ENCODE measurements at regions not wholly inside any gene's neighbourhood (a gene's known extent, or its start where the extent isn't known, plus 50 kb on each side); places are given as distances from the start of the nearest gene placed in this dataset.

DNA sequence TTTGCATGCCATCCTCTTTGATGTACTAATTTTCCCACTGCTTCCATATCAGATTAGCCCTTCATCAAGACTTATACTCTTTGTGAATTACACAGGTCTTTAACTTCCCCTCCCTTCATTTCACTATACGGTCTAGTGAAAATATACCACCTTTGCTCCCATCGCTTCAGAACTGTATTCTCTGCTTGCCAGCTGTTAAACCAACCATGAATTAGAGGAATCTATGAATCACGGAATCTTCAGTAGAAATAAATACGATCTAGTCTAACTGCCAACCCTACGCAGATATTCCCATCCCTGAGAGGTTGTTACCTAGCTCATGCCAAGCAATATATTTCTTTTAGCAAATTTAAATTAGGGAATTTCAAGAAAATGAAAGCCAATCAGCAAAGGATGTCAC, 177.8 kb upstream of the MPPED2 start:
- no peaks in the 10 kb centered on the region for H3K9me3 ChIP-seq (replicated peaks; ENCODE audit: insufficient read depth, low read length)
- no peak overlapping the region for H2AFZ ChIP-seq (ENCODE audit: low read length)
- no peaks in the 10 kb centered on the region for H3K36me3 ChIP-seq (replicated peaks; ENCODE audit: insufficient read depth, low read length)
- no peaks in the 10 kb centered on the region for H3K27me3 ChIP-seq (replicated peaks; ENCODE audit: insufficient read depth, low read length)
- H3K27ac ChIP-seq (ENCODE audit: low read length), result no peak overlapping the region
- no peaks in the 10 kb centered on the region for H3F3A ChIP-seq (ENCODE audit: insufficient read depth, low read length)
- no peaks in the 10 kb centered on the region for H3K9me2 ChIP-seq (replicated peaks; ENCODE audit: insufficient read depth, low read length)
- H3K79me2 ChIP-seq (ENCODE audit: low read length), result no peaks in the 10 kb centered on the region
- no peaks in the 10 kb centered on the region for H3K4me1 ChIP-seq (ENCODE audit: low read length)
- H3K9ac ChIP-seq (ENCODE audit: low read length), result no peak overlapping the region
- no peaks in the 10 kb centered on the region for H4K20me1 ChIP-seq (ENCODE audit: insufficient read depth, low read length)
- no peak overlapping the region for H3K4me3 ChIP-seq (ENCODE audit: low read length)
- TF ChIP-seq EZH2phosphoT487 (IDR thresholded peaks at IDR 0.05; ENCODE audit: low read length) (no peak), EZH2 (optimal IDR thresholded peaks at IDR 0.05; ENCODE audit: low read depth, low read length) (no peak)
- TF ChIP-seq, protein P1, sequence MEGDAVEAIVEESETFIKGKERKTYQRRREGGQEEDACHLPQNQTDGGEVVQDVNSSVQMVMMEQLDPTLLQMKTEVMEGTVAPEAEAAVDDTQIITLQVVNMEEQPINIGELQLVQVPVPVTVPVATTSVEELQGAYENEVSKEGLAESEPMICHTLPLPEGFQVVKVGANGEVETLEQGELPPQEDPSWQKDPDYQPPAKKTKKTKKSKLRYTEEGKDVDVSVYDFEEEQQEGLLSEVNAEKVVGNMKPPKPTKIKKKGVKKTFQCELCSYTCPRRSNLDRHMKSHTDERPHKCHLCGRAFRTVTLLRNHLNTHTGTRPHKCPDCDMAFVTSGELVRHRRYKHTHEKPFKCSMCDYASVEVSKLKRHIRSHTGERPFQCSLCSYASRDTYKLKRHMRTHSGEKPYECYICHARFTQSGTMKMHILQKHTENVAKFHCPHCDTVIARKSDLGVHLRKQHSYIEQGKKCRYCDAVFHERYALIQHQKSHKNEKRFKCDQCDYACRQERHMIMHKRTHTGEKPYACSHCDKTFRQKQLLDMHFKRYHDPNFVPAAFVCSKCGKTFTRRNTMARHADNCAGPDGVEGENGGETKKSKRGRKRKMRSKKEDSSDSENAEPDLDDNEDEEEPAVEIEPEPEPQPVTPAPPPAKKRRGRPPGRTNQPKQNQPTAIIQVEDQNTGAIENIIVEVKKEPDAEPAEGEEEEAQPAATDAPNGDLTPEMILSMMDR (IDR thresholded peaks at IDR 0.05; ENCODE audit: low read length), result no peak
- no peak overlapping the region for H3K4me2 ChIP-seq (ENCODE audit: low read depth, low read length)
- DNase-seq, result no peak

DNA sequence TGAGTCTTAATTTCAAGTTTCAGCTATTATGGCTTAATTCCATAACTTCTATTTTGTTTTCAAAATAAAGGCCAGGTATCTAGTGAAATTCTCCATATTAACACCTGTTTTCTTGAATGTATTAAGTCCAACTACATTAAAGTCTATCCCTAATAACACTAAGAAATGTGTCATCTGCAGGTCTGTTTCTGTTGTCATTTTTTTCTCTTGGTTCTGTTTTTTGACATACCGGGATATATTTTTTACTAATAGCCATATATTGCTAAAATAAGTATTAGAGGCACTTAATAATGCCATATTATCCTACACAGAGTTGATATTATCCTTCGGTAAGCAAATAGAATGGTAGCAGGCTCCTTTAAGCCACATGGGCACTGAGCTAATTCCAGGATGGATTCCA, 176.0 kb upstream of the MPPED2 start:
- TF ChIP-seq EZH2 (optimal IDR thresholded peaks at IDR 0.05; ENCODE audit: low read depth, low read length) (no peak), EZH2phosphoT487 (IDR thresholded peaks at IDR 0.05; ENCODE audit: low read length) (no peak)
- TF ChIP-seq, protein P1 (IDR thresholded peaks at IDR 0.05; ENCODE audit: low read length), result no peak
- no peak for DNase-seq
- no peaks in the 10 kb centered on the region for H3K36me3 ChIP-seq (replicated peaks; ENCODE audit: insufficient read depth, low read length)
- no peaks in the 10 kb centered on the region for H3F3A ChIP-seq (ENCODE audit: insufficient read depth, low read length)
- H2AFZ ChIP-seq (ENCODE audit: low read length), result no peak overlapping the region
- H3K9me3 ChIP-seq (replicated peaks; ENCODE audit: insufficient read depth, low read length), result no peaks in the 10 kb centered on the region
- H3K9me2 ChIP-seq (replicated peaks; ENCODE audit: insufficient read depth, low read length), result no peaks in the 10 kb centered on the region
- no peak overlapping the region for H3K9ac ChIP-seq (ENCODE audit: low read length)
- H3K4me2 ChIP-seq (ENCODE audit: low read depth, low read length), result no peak overlapping the region
- no peaks in the 10 kb centered on the region for H4K20me1 ChIP-seq (ENCODE audit: insufficient read depth, low read length)
- no peaks in the 10 kb centered on the region for H3K79me2 ChIP-seq (ENCODE audit: low read length)
- no peaks in the 10 kb centered on the region for H3K27me3 ChIP-seq (replicated peaks; ENCODE audit: insufficient read depth, low read length)
- no peaks in the 10 kb centered on the region for H3K4me1 ChIP-seq (ENCODE audit: low read length)
- no peak overlapping the region for H3K27ac ChIP-seq (ENCODE audit: low read length)
- no peak overlapping the region for H3K4me3 ChIP-seq (ENCODE audit: low read length)

GRCh38 chr11:30760345-30760744, 174.2 kb upstream of the MPPED2 start:
- TF ChIP-seq, protein P1 (IDR thresholded peaks at IDR 0.05; ENCODE audit: low read length), result no peak
- TF ChIP-seq EZH2 (optimal IDR thresholded peaks at IDR 0.05; ENCODE audit: low read depth, low read length), result no peak
- no peak for TF ChIP-seq EZH2phosphoT487 (IDR thresholded peaks at IDR 0.05; ENCODE audit: low read length)

More at GRCh38 chr11:30760345-30760744, 174.2 kb upstream of the MPPED2 start:
- H3K27ac ChIP-seq (ENCODE audit: low read length), result no peak overlapping the region
- no peaks in the 10 kb centered on the region for H3K79me2 ChIP-seq (ENCODE audit: low read length)
- H3F3A ChIP-seq (ENCODE audit: insufficient read depth, low read length), result no peaks in the 10 kb centered on the region
- no peaks in the 10 kb centered on the region for H3K9me3 ChIP-seq (replicated peaks; ENCODE audit: insufficient read depth, low read length)
- H3K9me2 ChIP-seq (replicated peaks; ENCODE audit: insufficient read depth, low read length), result no peaks in the 10 kb centered on the region
- H4K20me1 ChIP-seq (ENCODE audit: insufficient read depth, low read length), result no peaks in the 10 kb centered on the region
- H3K4me2 ChIP-seq (ENCODE audit: low read depth, low read length), result no peak overlapping the region
- no peak overlapping the region for H3K4me3 ChIP-seq (ENCODE audit: low read length)
- no peak overlapping the region for H3K9ac ChIP-seq (ENCODE audit: low read length)
- H3K4me1 ChIP-seq (ENCODE audit: low read length), result no peaks in the 10 kb centered on the region
- H3K36me3 ChIP-seq (replicated peaks; ENCODE audit: insufficient read depth, low read length), result no peaks in the 10 kb centered on the region
- H3K27me3 ChIP-seq (replicated peaks; ENCODE audit: insufficient read depth, low read length), result no peaks in the 10 kb centered on the region
- H2AFZ ChIP-seq (ENCODE audit: low read length), result no peak overlapping the region
- DNase-seq, result no peak

All from MM.1S (cell line).